Naive thymus-derived CD4-positive, alpha-beta T cell (primary cell): ENCODE measurements at regions not wholly inside any gene's neighbourhood (a gene's known extent, or its start where the extent isn't known, plus 50 kb on each side); places are given as distances from the start of the nearest gene placed in this dataset.

ENCODE experiments used
- ATAC-seq: fragments of 150-1000 bp; cut with Tn5 transposase; 2 replicates; pipeline ENCODE4 v1.10.0; 2021; ENCODE audit warnings: mild to moderate bottlenecking, moderate library complexity
- CTCF ChIA-PET: fragments of 350-600 bp; sonication (Branson Sonifier 250); formaldehyde crosslinking; loops from one replicate; lab custom pipeline; 2021; ENCODE audit warnings: antibody characterized with exemption; lab: Charles Lee
- POLR2A ChIA-PET: fragments of 350-600 bp; sonication (Branson Sonifier 250); formaldehyde crosslinking; loops from one replicate; lab custom pipeline; 2021; ENCODE audit warnings: antibody characterized with exemption, inconsistent platforms; lab: Charles Lee
- DNase-seq, 9 donors: peaks; one replicate each; pipeline versions ENCODE4 v3.0.0 to v3.0.0-alpha.2; 2020 to 2022; ENCODE audit warnings: mixed read lengths in 1 of 9
- H3K27ac ChIP-seq: one replicate; pipeline ENCODE4 v1.7.0; 2013; ENCODE audit warnings: mild to moderate bottlenecking, low read depth, low read length, moderate library complexity
- H3K27me3 ChIP-seq, 2 donors: one replicate each; pipeline ENCODE4 v1.7.0; 2013; ENCODE audit warnings: low read length in 2 of 2, mild to moderate bottlenecking in 2 of 2, moderate library complexity in 2 of 2; ENCODE audit not compliant: control insufficient read depth in 2 of 2, insufficient read depth in 2 of 2
- H3K36me3 ChIP-seq, 3 experiments: 1 replicate in 2 of 3; 2 replicates in 1 of 3; pipeline ENCODE4 v1.7.0; 2013; ENCODE audit warnings: low read length in 3 of 3, mild to moderate bottlenecking in 3 of 3, moderate library complexity in 1 of 3; ENCODE audit not compliant: insufficient read depth in 3 of 3, control insufficient read depth in 2 of 3
- H3K4me1 ChIP-seq, 2 donors: one replicate each; pipeline ENCODE4 v1.7.0; 2013; ENCODE audit warnings: low read length in 2 of 2, mild to moderate bottlenecking in 2 of 2, moderate library complexity in 1 of 2; ENCODE audit not compliant: control insufficient read depth in 2 of 2, insufficient read depth in 2 of 2
- H3K4me3 ChIP-seq: 2 replicates; pipeline ENCODE4 v1.7.0; 2013; ENCODE audit warnings: mild to moderate bottlenecking, low read length
- H3K9me3 ChIP-seq, 3 experiments: 1 replicate in 2 of 3; 2 replicates in 1 of 3; pipeline ENCODE4 v1.7.0; 2013; ENCODE audit warnings: low read length in 3 of 3; ENCODE audit not compliant: control insufficient read depth in 2 of 3
- H3K27ac Mint-ChIP-seq, 9 donors: one replicate each; pipeline ENCODE4 v1.8.0; 2020 to 2022; ENCODE audit warnings: mixed read lengths in 9 of 9, mild to moderate bottlenecking in 8 of 9, moderate library complexity in 5 of 9, inconsistent platforms in 2 of 9
- H3K27me3 Mint-ChIP-seq, 5 donors: one replicate each; pipeline ENCODE4 v1.8.0; 2021 to 2022; ENCODE audit warnings: mixed read lengths in 5 of 5, mild to moderate bottlenecking in 1 of 5
- H3K36me3 Mint-ChIP-seq, 5 donors: one replicate each; pipeline ENCODE4 v1.8.0; 2020 to 2022; ENCODE audit warnings: mixed read lengths in 5 of 5, mild to moderate bottlenecking in 3 of 5, inconsistent platforms in 1 of 5
- H3K4me1 Mint-ChIP-seq, 7 donors: one replicate each; pipeline ENCODE4 v1.8.0; 2020 to 2022; ENCODE audit warnings: mixed read lengths in 7 of 7, mild to moderate bottlenecking in 3 of 7, inconsistent platforms in 1 of 7
- H3K4me3 Mint-ChIP-seq, 10 donors: one replicate each; pipeline ENCODE4 v1.8.0; 2020 to 2022; ENCODE audit warnings: mild to moderate bottlenecking in 10 of 10, mixed read lengths in 10 of 10, moderate library complexity in 6 of 10, inconsistent platforms in 2 of 10
- H3K9me3 Mint-ChIP-seq, 11 donors: one replicate each; pipeline ENCODE4 v1.8.0; 2020 to 2022; ENCODE audit warnings: mixed read lengths in 11 of 11, mild to moderate bottlenecking in 4 of 11, inconsistent platforms in 1 of 11, moderate library complexity in 1 of 11
- intact Hi-C, 2 donors: fragments of 100-400 bp; cut with micrococcal nuclease; formaldehyde crosslinking; loops; one replicate each; pipeline ENCODE4 v1.15.1; 2023

DNA sequence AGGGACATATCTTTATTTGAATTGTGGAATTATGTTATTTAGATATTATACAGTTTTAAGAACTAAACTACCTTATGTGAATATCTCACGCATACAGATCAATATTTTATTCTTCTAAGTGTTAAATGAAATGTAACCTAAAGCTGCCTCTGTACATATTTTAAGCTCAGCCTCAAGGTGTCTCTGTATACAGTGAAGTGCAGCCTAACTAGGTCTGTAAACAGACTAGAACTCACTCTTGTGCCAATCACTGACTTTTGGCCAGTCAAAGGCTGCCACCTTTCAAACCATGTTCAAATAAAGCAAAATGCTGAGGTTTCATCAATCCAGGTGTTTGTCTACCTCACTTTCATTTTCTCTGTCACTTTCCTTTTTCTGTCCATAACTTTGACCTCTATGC is 1074.5 kb upstream of the PRKX start:
- Histone ChIP-seq H3K9me3 (no peaks in the 10 kb centered on the region), H3K27me3 (no peaks in the 10 kb centered on the region), H3K4me3 (no peak overlapping the region), H3K27ac (no peak overlapping the region), H3K4me1 (no peaks in the 10 kb centered on the region), H3K36me3 (no peaks in the 10 kb centered on the region)
- intact Hi-C loops = no loop called here
- DNase-seq (no peak), ATAC-seq (no peak)
- H3K4me1 Mint-ChIP-seq = no peaks in the 10 kb centered on the region
- POLR2A ChIA-PET = no interaction called here
- no peak overlapping the region for H3K27ac Mint-ChIP-seq
- CTCF ChIA-PET = no interaction called here
- H3K9me3 Mint-ChIP-seq = peaks cover 0 to 2% (median 0%) of the 10 kb centered on the region in 11 donors
- H3K27me3 Mint-ChIP-seq = no peaks in the 10 kb centered on the region
- H3K4me3 Mint-ChIP-seq = no peak overlapping the region
- H3K36me3 Mint-ChIP-seq = no peaks in the 10 kb centered on the region

DNA sequence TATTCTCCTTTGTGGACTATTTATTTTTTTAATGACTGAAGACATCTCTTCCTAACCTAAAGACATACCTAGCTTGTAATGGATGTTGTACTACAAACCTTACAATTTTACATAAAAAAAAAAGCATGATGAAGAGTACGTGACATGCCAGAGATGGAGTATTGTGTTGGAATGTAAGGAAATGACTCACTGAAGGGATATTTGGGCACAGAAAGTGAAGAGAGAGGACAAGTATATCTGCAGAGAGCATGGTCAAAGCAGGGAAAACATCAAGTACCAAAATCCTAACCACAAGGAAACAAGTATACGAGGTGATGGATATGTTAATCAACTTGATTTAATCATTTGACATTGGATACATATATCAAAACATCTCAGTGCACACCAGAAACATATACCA is 1051.4 kb upstream of the PRKX start:
- H3K4me3 Mint-ChIP-seq = no peak overlapping the region
- DNase-seq (no peak), ATAC-seq (no peak)
- Histone ChIP-seq H3K4me1 (no peaks in the 10 kb centered on the region), H3K36me3 (no peaks in the 10 kb centered on the region), H3K9me3 (no peaks in the 10 kb centered on the region), H3K27me3 (no peaks in the 10 kb centered on the region), H3K27ac (no peak overlapping the region), H3K4me3 (no peak overlapping the region)
- no peaks in the 10 kb centered on the region for H3K4me1 Mint-ChIP-seq
- H3K9me3 Mint-ChIP-seq = peaks cover 0 to 5% (median 0%) of the 10 kb centered on the region in 11 donors
- H3K27ac Mint-ChIP-seq = no peak overlapping the region
- no peaks in the 10 kb centered on the region for H3K36me3 Mint-ChIP-seq
- CTCF ChIA-PET = no interaction called here
- peaks cover 0 to 4% (median 0%) of the 10 kb centered on the region in 5 donors for H3K27me3 Mint-ChIP-seq
- intact Hi-C loops = no loop called here
- POLR2A ChIA-PET = no interaction called here

DNA sequence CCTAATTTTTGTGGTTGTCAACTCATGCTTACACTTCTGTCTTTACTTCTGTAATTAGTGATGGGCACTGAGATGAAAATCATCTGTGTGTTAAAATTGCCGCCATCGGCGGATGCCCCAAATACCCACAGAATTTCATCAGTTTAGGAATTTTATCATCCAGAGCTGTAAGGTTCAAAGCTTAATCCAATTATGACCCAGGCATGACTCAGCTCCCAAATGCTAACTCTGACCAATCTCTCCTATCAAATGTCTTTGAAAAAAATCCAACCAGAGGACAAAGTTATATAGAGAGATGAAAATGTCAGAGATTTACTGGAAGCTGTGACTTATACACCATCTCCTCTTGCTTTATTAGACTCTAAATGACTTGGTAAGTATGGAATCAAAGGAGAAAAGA is 1048.7 kb upstream of the PRKX start:
- Histone ChIP-seq H3K36me3 (no peaks in the 10 kb centered on the region), H3K9me3 (no peaks in the 10 kb centered on the region), H3K4me1 (no peaks in the 10 kb centered on the region), H3K27me3 (no peaks in the 10 kb centered on the region), H3K27ac (no peak overlapping the region), H3K4me3 (no peak overlapping the region)
- H3K9me3 Mint-ChIP-seq = peaks cover 0 to 5% (median 0%) of the 10 kb centered on the region in 11 donors
- H3K4me3 Mint-ChIP-seq = no peak overlapping the region
- H3K4me1 Mint-ChIP-seq = no peaks in the 10 kb centered on the region
- ATAC-seq = no peak
- intact Hi-C loops = no loop called here
- CTCF ChIA-PET = no interaction called here
- H3K36me3 Mint-ChIP-seq = no peaks in the 10 kb centered on the region
- no peak for DNase-seq
- POLR2A ChIA-PET = no interaction called here
- H3K27me3 Mint-ChIP-seq = no peaks in the 10 kb centered on the region
- no peak overlapping the region for H3K27ac Mint-ChIP-seq

DNA sequence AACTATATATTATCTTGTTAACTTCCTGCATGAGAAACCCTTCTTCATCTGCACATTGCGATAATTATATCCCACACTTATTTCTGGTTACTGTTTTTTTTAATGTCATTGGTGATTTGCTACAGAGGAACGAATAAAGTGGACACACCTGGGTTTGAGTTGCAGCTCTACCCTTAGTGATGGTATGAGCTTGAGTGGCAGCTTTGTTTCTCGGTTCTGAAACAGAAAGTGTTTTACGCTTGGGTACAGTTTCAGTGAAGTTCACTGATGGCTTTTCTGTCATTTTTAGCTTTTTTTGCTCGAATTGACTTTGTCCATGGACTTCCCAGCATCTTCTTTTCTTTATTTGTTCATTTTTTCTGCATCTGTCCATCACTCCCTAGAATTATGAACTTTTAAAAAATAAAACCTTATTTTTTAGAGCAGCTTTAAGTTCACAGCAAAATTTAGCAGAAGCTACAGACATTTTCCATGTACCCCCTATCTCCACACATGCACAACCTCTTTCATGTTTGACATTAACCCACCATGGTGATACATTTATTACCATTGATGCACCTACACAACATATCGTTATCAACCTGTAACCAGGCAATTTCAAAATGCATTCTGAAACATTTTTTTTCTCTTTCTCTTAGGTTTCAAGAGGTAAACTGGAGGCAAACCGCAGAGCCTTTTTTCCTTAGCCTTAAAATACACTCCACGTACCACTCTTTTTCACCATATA is 1041.6 kb upstream of the PRKX start:
- H3K4me3 Mint-ChIP-seq = no peak overlapping the region
- H3K4me1 Mint-ChIP-seq = no peaks in the 10 kb centered on the region
- H3K27ac ChIP-seq = no peak overlapping the region
- CTCF ChIA-PET = no interaction called here
- H3K9me3 ChIP-seq = no peaks in the 10 kb centered on the region
- no peak for ATAC-seq
- POLR2A ChIA-PET = no interaction called here
- H3K4me1 ChIP-seq = no peaks in the 10 kb centered on the region
- H3K27me3 Mint-ChIP-seq = no peaks in the 10 kb centered on the region
- no peak overlapping the region for H3K4me3 ChIP-seq
- H3K9me3 Mint-ChIP-seq = peaks cover 0 to 5% (median 0%) of the 10 kb centered on the region in 11 donors
- intact Hi-C loops = no loop called here
- no peaks in the 10 kb centered on the region for H3K27me3 ChIP-seq
- H3K27ac Mint-ChIP-seq = no peak overlapping the region
- no peaks in the 10 kb centered on the region for H3K36me3 ChIP-seq
- H3K36me3 Mint-ChIP-seq = no peaks in the 10 kb centered on the region
- no peak for DNase-seq

DNA sequence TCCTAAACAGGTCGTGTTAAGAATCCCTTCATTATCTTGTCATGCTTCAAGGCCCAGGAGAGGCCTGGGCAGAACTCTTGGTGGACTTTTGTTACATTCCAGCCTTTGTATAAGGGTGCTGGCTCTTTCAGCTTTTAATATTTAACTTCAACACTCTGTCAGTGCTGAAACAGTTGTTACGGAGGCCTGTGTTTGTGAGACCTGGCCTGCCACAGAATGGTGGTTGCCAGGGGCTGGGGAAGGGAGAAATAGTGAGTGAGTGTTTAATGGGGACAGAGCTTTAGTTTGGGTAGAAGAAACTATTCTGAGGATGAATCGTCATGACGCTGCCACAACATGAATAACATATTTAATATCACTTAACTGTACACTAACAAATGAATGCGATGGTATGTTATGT is 1027.6 kb upstream of the PRKX start:
- H3K4me1 ChIP-seq = no peaks in the 10 kb centered on the region
- CTCF ChIA-PET = no interaction called here
- no peaks in the 10 kb centered on the region for H3K36me3 Mint-ChIP-seq
- no peak overlapping the region for H3K27ac ChIP-seq
- H3K4me3 ChIP-seq = no peak overlapping the region
- intact Hi-C loops = no loop called here
- POLR2A ChIA-PET = no interaction called here
- H3K4me1 Mint-ChIP-seq = no peaks in the 10 kb centered on the region
- DNase-seq = no peak
- no peaks in the 10 kb centered on the region for H3K9me3 ChIP-seq
- no peaks in the 10 kb centered on the region for H3K36me3 ChIP-seq
- H3K4me3 Mint-ChIP-seq = no peak overlapping the region
- peaks cover 0 to 7% (median 0%) of the 10 kb centered on the region in 11 donors for H3K9me3 Mint-ChIP-seq
- no peaks in the 10 kb centered on the region for H3K27me3 Mint-ChIP-seq
- no peak overlapping the region for H3K27ac Mint-ChIP-seq
- H3K27me3 ChIP-seq = no peaks in the 10 kb centered on the region
- ATAC-seq = no peak

DNA sequence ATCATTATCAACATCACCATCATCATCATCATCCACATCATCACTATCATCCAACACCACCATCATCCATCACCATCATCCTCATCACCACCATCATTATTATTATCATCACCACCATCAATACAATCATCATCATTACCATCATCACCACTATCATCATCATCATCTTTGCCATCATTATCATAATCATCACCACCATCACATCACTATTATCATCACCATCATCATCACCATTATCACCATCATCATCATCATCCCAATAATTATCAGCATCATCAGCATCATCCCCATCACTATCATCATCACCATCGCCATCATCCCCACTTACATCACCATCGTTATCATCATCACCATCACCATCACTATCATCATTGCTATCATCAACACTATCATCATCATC is 1021.9 kb upstream of the PRKX start:
- H3K27me3 Mint-ChIP-seq = no peaks in the 10 kb centered on the region
- Histone ChIP-seq H3K9me3 (no peaks in the 10 kb centered on the region), H3K4me3 (no peak overlapping the region), H3K27ac (no peak overlapping the region), H3K4me1 (no peaks in the 10 kb centered on the region), H3K27me3 (no peaks in the 10 kb centered on the region), H3K36me3 (no peaks in the 10 kb centered on the region)
- intact Hi-C loops = no loop called here
- DNase-seq (no peak), ATAC-seq (no peak)
- ChIA-PET CTCF (no interaction called here), POLR2A (no interaction called here)
- H3K27ac Mint-ChIP-seq = no peak overlapping the region
- no peaks in the 10 kb centered on the region for H3K4me1 Mint-ChIP-seq
- no peaks in the 10 kb centered on the region for H3K36me3 Mint-ChIP-seq
- H3K9me3 Mint-ChIP-seq = peaks cover 0 to 12% (median 3%) of the 10 kb centered on the region in 11 donors
- no peak overlapping the region for H3K4me3 Mint-ChIP-seq

DNA sequence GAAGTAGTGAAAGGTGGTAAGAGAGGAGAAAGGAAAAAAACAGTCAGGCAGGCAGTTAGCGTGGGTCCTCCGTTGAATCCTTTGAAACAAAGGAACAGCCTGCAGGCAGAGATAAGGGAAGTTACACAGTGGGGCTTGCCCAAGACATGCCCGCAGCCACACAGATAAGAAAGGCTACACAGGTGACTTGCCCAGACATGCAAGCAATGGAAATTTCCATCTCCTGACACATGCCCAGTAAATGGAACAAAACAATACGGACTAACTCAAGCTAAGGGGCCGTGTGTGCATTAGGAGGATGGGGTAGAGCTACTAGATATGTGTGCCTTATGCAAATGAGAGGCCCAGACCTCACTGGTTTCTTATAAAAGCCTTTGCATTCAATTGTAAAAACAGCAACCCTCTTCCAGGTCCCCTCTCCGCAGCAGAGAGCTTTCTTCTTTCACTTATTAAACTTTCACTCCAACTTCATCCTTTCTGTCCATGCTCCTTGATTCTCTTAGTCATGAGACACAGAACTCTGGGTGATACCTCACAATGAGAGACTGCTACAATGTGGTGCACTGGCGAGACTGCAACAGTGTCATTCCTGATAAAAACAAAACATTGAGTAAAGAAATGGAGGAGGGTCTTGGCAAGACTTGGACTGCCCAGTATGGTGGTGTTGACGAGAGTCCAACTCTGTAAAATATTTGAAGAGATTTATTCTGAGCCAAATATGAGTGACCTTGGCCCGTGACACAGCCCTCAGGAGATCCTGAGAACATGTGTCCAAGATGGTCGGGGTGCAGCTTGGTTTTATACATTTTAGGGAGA is 997.4 kb upstream of the PRKX start:
- intact Hi-C loops = no loop called here
- Histone ChIP-seq H3K27me3 (no peaks in the 10 kb centered on the region), H3K27ac (no peak overlapping the region), H3K4me3 (no peak overlapping the region), H3K9me3 (no peaks in the 10 kb centered on the region), H3K4me1 (no peaks in the 10 kb centered on the region), H3K36me3 (no peaks in the 10 kb centered on the region)
- no peaks in the 10 kb centered on the region for H3K27me3 Mint-ChIP-seq
- H3K4me3 Mint-ChIP-seq = no peak overlapping the region
- DNase-seq (no peak), ATAC-seq (no peak)
- no peaks in the 10 kb centered on the region for H3K36me3 Mint-ChIP-seq
- H3K4me1 Mint-ChIP-seq = peaks cover 0 to 4% (median 0%) of the 10 kb centered on the region in 7 donors
- H3K27ac Mint-ChIP-seq = peak overlapping the region in 1 of 9 donors; percentile 63
- peaks cover 0 to 13% (median 1%) of the 10 kb centered on the region in 11 donors for H3K9me3 Mint-ChIP-seq
- POLR2A ChIA-PET = no interaction called here
- CTCF ChIA-PET = no interaction called here
